Stimulated activated naive CD4-positive, alpha-beta T cell treated with Interleukin-2 at 50 U/mL for 16 hours (primary cell): ENCODE measurements at regions not wholly inside any gene's neighbourhood (a gene's known extent, or its start where the extent isn't known, plus 50 kb on each side); places are given as distances from the start of the nearest gene placed in this dataset.
"Not testable (repeated sequence)": the region's sequence is repeated elsewhere in the genome, so short reads cannot be mapped to it uniquely, and the experiment has no call there.

Source experiments
- DNase-seq: peaks from one replicate; lab custom pipeline; 2025; lab: John Stamatoyannopoulos, UW

- no peak for DNase-seq
Observed at GRCh38 chr21:35309316-35309715, 260.2 kb upstream of the RUNX1 start.

GRCh38 chr21:35303085-35303484, 254.0 kb upstream of the RUNX1 start:
- DNase-seq = no peak

GRCh38 chr21:35298757-35299156, 249.7 kb upstream of the RUNX1 start:
- DNase-seq = no peak

GRCh38 chr21:35297665-35298064, 248.6 kb upstream of the RUNX1 start:
- no peak for DNase-seq

- DNase-seq = no peak
Observed at GRCh38 chr21:35294231-35294898, 245.3 kb upstream of the RUNX1 start.

- no peak for DNase-seq
Observed at GRCh38 chr21:35291973-35292627, 243.0 kb upstream of the RUNX1 start.

GRCh38 chr21:35291034-35291433, 241.9 kb upstream of the RUNX1 start:
- DNase-seq = no peak

GRCh38 chr21:35288238-35288637, 239.1 kb upstream of the RUNX1 start:
- no peak for DNase-seq

GRCh38 chr21:35284199-35284598, 235.1 kb upstream of the RUNX1 start:
- DNase-seq = no peak

- no peak for DNase-seq
Observed at GRCh38 chr21:35282944-35283343, 233.8 kb upstream of the RUNX1 start.

- DNase-seq = no peak
Observed at GRCh38 chr21:35281956-35282355, 232.9 kb upstream of the RUNX1 start.

GRCh38 chr21:35280231-35280630, 231.1 kb upstream of the RUNX1 start:
- no peak for DNase-seq

GRCh38 chr21:35275776-35276175, 226.7 kb upstream of the RUNX1 start:
- no peak for DNase-seq

GRCh38 chr21:35274923-35275322, 225.8 kb upstream of the RUNX1 start:
- DNase-seq = no peak

- DNase-seq = no peak
Observed at GRCh38 chr21:35274090-35274489, 225.0 kb upstream of the RUNX1 start.

GRCh38 chr21:35273333-35273732, 224.2 kb upstream of the RUNX1 start:
- DNase-seq = no peak

- DNase-seq = not testable (repeated sequence)
Observed at GRCh38 chr21:35271344-35272118, 222.4 kb upstream of the RUNX1 start.

GRCh38 chr21:35268817-35269216, 219.7 kb upstream of the RUNX1 start:
- no peak for DNase-seq

- DNase-seq = no peak
Observed at GRCh38 chr21:35268261-35268660, 219.2 kb upstream of the RUNX1 start.

- DNase-seq = no peak
Observed at GRCh38 chr21:35266546-35266945, 217.4 kb upstream of the RUNX1 start.

- DNase-seq = no peak
Observed at GRCh38 chr21:35265170-35265877, 216.2 kb upstream of the RUNX1 start.

- DNase-seq = no peak
Observed at GRCh38 chr21:35259457-35259856, 210.4 kb upstream of the RUNX1 start.

GRCh38 chr21:35258521-35258920, 209.4 kb upstream of the RUNX1 start:
- no peak for DNase-seq
